ENCODE measurements at regions not wholly inside any gene's neighbourhood (a gene's known extent, or its start where the extent isn't known, plus 50 kb on each side); places are given as distances from the start of the nearest gene placed in this dataset.

DNA sequence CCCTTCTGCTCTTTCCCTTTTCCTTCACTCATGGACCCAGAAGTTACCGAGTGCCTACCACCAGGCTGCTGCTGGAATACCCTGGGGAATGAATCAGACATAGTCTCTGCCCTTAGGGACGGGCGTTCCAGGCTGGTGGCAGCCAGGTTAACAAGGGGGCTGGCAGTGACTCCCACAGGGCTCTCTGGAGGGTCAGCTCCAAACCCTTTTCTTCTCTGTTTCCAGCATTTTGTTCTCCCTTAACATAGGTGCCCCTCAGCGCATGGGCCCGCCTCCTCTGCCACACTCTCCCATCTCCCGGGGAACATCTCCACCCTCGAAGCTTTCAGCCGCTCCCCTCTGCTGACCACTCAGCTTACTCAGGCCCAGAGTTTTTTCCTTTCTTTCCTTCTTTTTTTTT lies 62.9 kb upstream of the LRP8 start:
- H3K36me3 ChIP-seq (ENCODE audit: control insufficient read depth, insufficient read depth, low read length): no peaks in the 10 kb centered on the region
- peaks cover 3% of the 10 kb centered on the region for H3K27me3 ChIP-seq (ENCODE audit: control insufficient read depth, insufficient read depth, low read length)
- DNase-seq (ENCODE audit: low read depth) (no peak), FAIRE-seq (no peak)
- H3K4me3 ChIP-seq (ENCODE audit: low read depth, low read length): no peak overlapping the region
- no peak for TF ChIP-seq CTCF (IDR thresholded peaks at IDR 0.05; ENCODE audit: insufficient read depth, low read length, severe bottlenecking)

- FAIRE-seq: no peak
- no peak overlapping the region for H3K4me3 ChIP-seq (ENCODE audit: low read depth, low read length)
- DNase-seq (ENCODE audit: low read depth): no peak
- H3K27me3 ChIP-seq (ENCODE audit: control insufficient read depth, insufficient read depth, low read length): peaks cover 3% of the 10 kb centered on the region
- no peaks in the 10 kb centered on the region for H3K36me3 ChIP-seq (ENCODE audit: control insufficient read depth, insufficient read depth, low read length)
- TF ChIP-seq CTCF (IDR thresholded peaks at IDR 0.05; ENCODE audit: insufficient read depth, low read length, severe bottlenecking): no peak
These were observed 63.4 kb upstream of the LRP8 start for GRCh38 chr1:53391296-53391695.

DNA sequence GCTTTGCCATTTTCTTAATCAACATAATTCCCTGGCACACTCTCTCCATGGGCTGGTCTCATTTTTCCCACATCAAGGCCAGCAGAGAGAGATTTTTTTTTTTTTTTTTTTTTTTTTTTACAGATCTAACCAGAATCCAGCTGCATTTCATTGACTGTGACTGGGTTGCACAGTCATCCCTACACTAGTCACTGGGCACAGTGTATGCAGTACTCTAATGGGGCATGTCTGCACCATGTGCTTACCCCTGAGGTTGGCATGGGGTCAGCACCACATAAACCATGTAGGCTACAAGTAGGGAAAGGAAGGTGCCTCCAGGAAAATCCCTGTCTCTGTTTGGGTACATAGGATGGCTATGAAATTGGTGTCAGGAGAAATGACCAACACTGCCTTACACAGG lies 64.1 kb upstream of the LRP8 start:
- Histone ChIP-seq H3K36me3 (ENCODE audit: control insufficient read depth, insufficient read depth, low read length) (no peaks in the 10 kb centered on the region), H3K4me3 (ENCODE audit: low read depth, low read length) (no peak overlapping the region), H3K27me3 (ENCODE audit: control insufficient read depth, insufficient read depth, low read length) (peaks cover 2% of the 10 kb centered on the region)
- FAIRE-seq (no peak), DNase-seq (ENCODE audit: low read depth) (no peak)
- no peak for TF ChIP-seq CTCF (IDR thresholded peaks at IDR 0.05; ENCODE audit: insufficient read depth, low read length, severe bottlenecking)

- DNase-seq (ENCODE audit: low read depth): no peak
- no peak for TF ChIP-seq CTCF (IDR thresholded peaks at IDR 0.05; ENCODE audit: insufficient read depth, low read length, severe bottlenecking)
- Histone ChIP-seq H3K27me3 (ENCODE audit: control insufficient read depth, insufficient read depth, low read length) (peaks cover 3% of the 10 kb centered on the region), H3K36me3 (ENCODE audit: control insufficient read depth, insufficient read depth, low read length) (no peaks in the 10 kb centered on the region), H3K4me3 (ENCODE audit: low read depth, low read length) (no peak overlapping the region)
- FAIRE-seq: no peak
These were observed 64.6 kb upstream of the LRP8 start for GRCh38 chr1:53392460-53392859.

GRCh38 chr1:53393325-53393792 lies 65.5 kb upstream of the LRP8 start:
- FAIRE-seq: no peak
- peak; percentile 35 for DNase-seq (ENCODE audit: low read depth)
- no peaks in the 10 kb centered on the region for H3K36me3 ChIP-seq (ENCODE audit: control insufficient read depth, insufficient read depth, low read length)
- peaks cover 3% of the 10 kb centered on the region for H3K27me3 ChIP-seq (ENCODE audit: control insufficient read depth, insufficient read depth, low read length)
- peak; percentile 86 for TF ChIP-seq CTCF (IDR thresholded peaks at IDR 0.05; ENCODE audit: insufficient read depth, low read length, severe bottlenecking)
- no peak overlapping the region for H3K4me3 ChIP-seq (ENCODE audit: low read depth, low read length)

DNA sequence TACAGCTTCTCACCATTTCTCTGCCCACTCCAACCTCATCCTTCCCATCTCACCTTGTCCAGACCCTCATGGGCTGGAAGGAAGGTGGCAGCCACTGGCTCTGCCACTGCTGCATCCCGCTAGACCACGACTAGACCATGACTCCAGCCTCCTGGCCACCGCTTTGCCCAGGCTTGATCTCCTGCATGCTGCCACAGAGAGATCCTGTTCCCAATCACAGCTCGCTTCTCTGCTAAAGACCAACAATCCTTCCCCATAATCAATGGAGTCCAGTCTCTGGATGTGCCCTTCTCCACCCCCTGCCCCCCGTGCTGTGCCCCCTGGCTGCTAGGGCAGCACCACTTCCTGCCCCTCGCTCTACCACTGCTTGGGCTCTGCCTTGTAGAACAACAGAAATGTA lies 64.9 kb upstream of the DMRTB1 start:
- no peak for TF ChIP-seq CTCF (IDR thresholded peaks at IDR 0.05; ENCODE audit: insufficient read depth, low read length, severe bottlenecking)
- peaks cover 3% of the 10 kb centered on the region for H3K27me3 ChIP-seq (ENCODE audit: control insufficient read depth, insufficient read depth, low read length)
- H3K36me3 ChIP-seq (ENCODE audit: control insufficient read depth, insufficient read depth, low read length): no peaks in the 10 kb centered on the region
- no peak for FAIRE-seq
- H3K4me3 ChIP-seq (ENCODE audit: low read depth, low read length): no peak overlapping the region
- DNase-seq (ENCODE audit: low read depth): no peak
